ENCODE measurements at regions not wholly inside any gene's neighbourhood (a gene's known extent, or its start where the extent isn't known, plus 50 kb on each side); places are given as distances from the start of the nearest gene placed in this dataset.

- TF ChIP-seq REST (IDR thresholded peaks at IDR 0.05) (peak; percentile 53), RXRA (IDR thresholded peaks at IDR 0.05) (peak in 1 of 2 donors; percentile 10), CTCF (IDR thresholded peaks at IDR 0.05; ENCODE audit: low read depth, low read length, missing input control) (peak; percentile 29), FOXA1 (IDR thresholded peaks at IDR 0.05) (no peak), ATF3 (IDR thresholded peaks at IDR 0.05) (no peak), MAX (IDR thresholded peaks at IDR 0.05) (no peak), YY1 (IDR thresholded peaks at IDR 0.05) (no peak), GABPA (IDR thresholded peaks at IDR 0.05 in 1 of 2, conservative IDR thresholded peaks at IDR 0.05 in 1 of 2) (no peak), RAD21 (IDR thresholded peaks at IDR 0.05) (peak in 1 of 2 donors; percentile 83), ZBTB33 (IDR thresholded peaks at IDR 0.05) (no peak), SP1 (IDR thresholded peaks at IDR 0.05) (no peak), JUND (IDR thresholded peaks at IDR 0.05) (no peak), TAF1 (conservative IDR thresholded peaks at IDR 0.05) (no peak), NR2F2 (IDR thresholded peaks at IDR 0.05) (no peak)
Measured at GRCh38 chr2:134782792-134783191, 55.6 kb upstream of the ACMSD start.
